ENCODE measurements at regions not wholly inside any gene's neighbourhood (a gene's known extent, or its start where the extent isn't known, plus 50 kb on each side); places are given as distances from the start of the nearest gene placed in this dataset.
"Not testable (repeated sequence)": the region's sequence is repeated elsewhere in the genome, so short reads cannot be mapped to it uniquely, and the experiment has no call there.

GRCh38 chr20:53800418-53800817 lies 206.8 kb upstream of the ZNF217 start:
- no peak for DNase-seq (ENCODE audit: low read depth)

- no peak for DNase-seq (ENCODE audit: low read depth)
Observed at GRCh38 chr20:53797085-53797484, 203.4 kb upstream of the ZNF217 start.

GRCh38 chr20:53795170-53795569 lies 201.5 kb upstream of the ZNF217 start:
- DNase-seq (ENCODE audit: low read depth) = no peak

- DNase-seq (ENCODE audit: low read depth) = no peak
Observed at GRCh38 chr20:53794529-53795115, 201.0 kb upstream of the ZNF217 start.

GRCh38 chr20:53793783-53794383 lies 200.2 kb upstream of the ZNF217 start:
- no peak for DNase-seq (ENCODE audit: low read depth)

- DNase-seq (ENCODE audit: low read depth) = no peak
Observed at GRCh38 chr20:53792946-53793536, 199.4 kb upstream of the ZNF217 start.

GRCh38 chr20:53789989-53790675 lies 196.5 kb upstream of the ZNF217 start:
- DNase-seq (ENCODE audit: low read depth) = no peak

GRCh38 chr20:53788253-53789022 lies 194.8 kb upstream of the ZNF217 start:
- DNase-seq (ENCODE audit: low read depth) = no peak

- not testable (repeated sequence) for DNase-seq (ENCODE audit: low read depth)
Observed at GRCh38 chr20:53787491-53787931, 193.9 kb upstream of the ZNF217 start.

- no peak for DNase-seq (ENCODE audit: low read depth)
Observed at GRCh38 chr20:53786445-53787267, 193.0 kb upstream of the ZNF217 start.

- no peak for DNase-seq (ENCODE audit: low read depth)
Observed at GRCh38 chr20:53786071-53786444, 192.4 kb upstream of the ZNF217 start.

GRCh38 chr20:53785320-53785719 lies 191.7 kb upstream of the ZNF217 start:
- no peak for DNase-seq (ENCODE audit: low read depth)

GRCh38 chr20:53783768-53784167 lies 190.1 kb upstream of the ZNF217 start:
- DNase-seq (ENCODE audit: low read depth) = no peak

- no peak for DNase-seq (ENCODE audit: low read depth)
Observed at GRCh38 chr20:53782612-53783246, 189.1 kb upstream of the ZNF217 start.

GRCh38 chr20:53779822-53780221 lies 186.2 kb upstream of the ZNF217 start:
- DNase-seq (ENCODE audit: low read depth) = no peak

- DNase-seq (ENCODE audit: low read depth) = no peak
Observed at GRCh38 chr20:53778736-53779135, 185.1 kb upstream of the ZNF217 start.

GRCh38 chr20:53778041-53778516 lies 184.4 kb upstream of the ZNF217 start:
- no peak for DNase-seq (ENCODE audit: low read depth)

GRCh38 chr20:53777402-53777801 lies 183.8 kb upstream of the ZNF217 start:
- not testable (repeated sequence) for DNase-seq (ENCODE audit: low read depth)

- DNase-seq (ENCODE audit: low read depth) = no peak
Observed at GRCh38 chr20:53776858-53777257, 183.2 kb upstream of the ZNF217 start.

GRCh38 chr20:53774461-53775203 lies 181.0 kb upstream of the ZNF217 start:
- no peak for DNase-seq (ENCODE audit: low read depth)
